ENCODE measurements at regions not wholly inside any gene's neighbourhood (a gene's known extent, or its start where the extent isn't known, plus 50 kb on each side); places are given as distances from the start of the nearest gene placed in this dataset.

GRCh38 chr5:167671176-167671575 lies 620.3 kb upstream of the WWC1 start:
- DNase-seq (ENCODE audit: low read depth) = no peak
- no peak for TF ChIP-seq CTCF (IDR thresholded peaks at IDR 0.05; ENCODE audit: control insufficient read depth, extremely low read depth, insufficient read depth)
- H3K4me3 ChIP-seq (ENCODE audit: low read depth, low read length) = no peak overlapping the region

- no peak overlapping the region for H3K4me3 ChIP-seq (ENCODE audit: low read depth, low read length)
- no peak for TF ChIP-seq CTCF (IDR thresholded peaks at IDR 0.05; ENCODE audit: control insufficient read depth, extremely low read depth, insufficient read depth)
- no peak for DNase-seq (ENCODE audit: low read depth)
These were observed 617.5 kb upstream of the WWC1 start for GRCh38 chr5:167673942-167674341.

GRCh38 chr5:167678481-167678880 lies 613.0 kb upstream of the WWC1 start:
- H3K4me3 ChIP-seq (ENCODE audit: low read depth, low read length) = no peak overlapping the region
- no peak for TF ChIP-seq CTCF (IDR thresholded peaks at IDR 0.05; ENCODE audit: control insufficient read depth, extremely low read depth, insufficient read depth)
- no peak for DNase-seq (ENCODE audit: low read depth)

GRCh38 chr5:167684251-167684650 lies 607.2 kb upstream of the WWC1 start:
- H3K4me3 ChIP-seq (ENCODE audit: low read depth, low read length) = no peak overlapping the region
- TF ChIP-seq CTCF (IDR thresholded peaks at IDR 0.05; ENCODE audit: control insufficient read depth, extremely low read depth, insufficient read depth) = no peak
- DNase-seq (ENCODE audit: low read depth) = no peak

- H3K4me3 ChIP-seq (ENCODE audit: low read depth, low read length) = no peak overlapping the region
- no peak for TF ChIP-seq CTCF (IDR thresholded peaks at IDR 0.05; ENCODE audit: control insufficient read depth, extremely low read depth, insufficient read depth)
- DNase-seq (ENCODE audit: low read depth) = no peak
These were observed 602.9 kb upstream of the WWC1 start for GRCh38 chr5:167688341-167689130.

GRCh38 chr5:167694325-167695147 lies 596.9 kb upstream of the WWC1 start:
- no peak for TF ChIP-seq CTCF (IDR thresholded peaks at IDR 0.05; ENCODE audit: control insufficient read depth, extremely low read depth, insufficient read depth)
- H3K4me3 ChIP-seq (ENCODE audit: low read depth, low read length) = no peak overlapping the region
- DNase-seq (ENCODE audit: low read depth) = no peak

All from LNCaP clone FGC (cell line).